ENCODE measurements at regions not wholly inside any gene's neighbourhood (a gene's known extent, or its start where the extent isn't known, plus 50 kb on each side); places are given as distances from the start of the nearest gene placed in this dataset.

GRCh38 chr12:42733911-42734310 lies 144.4 kb upstream of the PRICKLE1 start:
- FAIRE-seq = no peak
- no peak overlapping the region for H3K9ac ChIP-seq (ENCODE audit: control insufficient read depth, insufficient read depth, low read length)
- H4K20me1 ChIP-seq (ENCODE audit: control insufficient read depth, insufficient read depth) = no peaks in the 10 kb centered on the region
- ChIA-PET RAD21 (ENCODE audit: unreplicated experiment) (no interaction called here), POLR2A (no interaction called here), CTCF (no interaction called here), SMC1A (ENCODE audit: uncharacterized antibody, unreplicated experiment) (interaction anchor here (0.6 kb wide), 1 partner anchor 189 kb away, joined by 3 read pairs; no protein-coding TSS in a partner anchor)
- no peaks in the 10 kb centered on the region for H3K79me2 ChIP-seq (ENCODE audit: control insufficient read depth, insufficient read depth, low read length)
- H3K4me2 ChIP-seq (ENCODE audit: control insufficient read depth, insufficient read depth) = no peak overlapping the region
- 3% methylated on average over 3 of the region's 3 CpGs for WGBS (ENCODE audit: insufficient coverage, insufficient replicate concordance, low lambda C conversion rate, missing lambda C conversion rate)
- no peaks in the 10 kb centered on the region; a peak in 1 of 4 replicates for H3K27me3 ChIP-seq (replicated peaks in 1 of 2; ENCODE audit: control insufficient read depth in 2 of 2, insufficient read depth in 2 of 2, low read length in 1 of 2)
- intact Hi-C loops (cut with micrococcal nuclease; ENCODE audit: unreplicated experiment) = no loop called here
- H3K27ac ChIP-seq (ENCODE audit: control insufficient read depth, insufficient read depth) = no peak overlapping the region
- TF ChIP-seq NR2C1 (IDR thresholded peaks at IDR 0.05) (no peak), ATF7 (IDR thresholded peaks at IDR 0.05; ENCODE audit: low read depth) (no peak), STAT1 (conservative IDR thresholded peaks at IDR 0.05) (no peak), ZNF24 (IDR thresholded peaks at IDR 0.05) (no peak), NKRF (conservative IDR thresholded peaks at IDR 0.05) (no peak), HDAC2 (IDR thresholded peaks at IDR 0.05) (no peak), BCL3 (IDR thresholded peaks at IDR 0.05; ENCODE audit: borderline replicate concordance, insufficient read depth, low read depth, low read length, poor library complexity, severe bottlenecking) (no peak), HCFC1 (IDR thresholded peaks at IDR 0.05; ENCODE audit: low read length) (no peak), SP1 (IDR thresholded peaks at IDR 0.05; ENCODE audit: low read depth, low read length) (no peak), ZNF622 (IDR thresholded peaks at IDR 0.05) (no peak), CBFB (IDR thresholded peaks at IDR 0.05; ENCODE audit: low read depth) (no peak), SUZ12 (IDR thresholded peaks at IDR 0.05; ENCODE audit: unreplicated experiment) (no peak), SIN3A (IDR thresholded peaks at IDR 0.05; ENCODE audit: low read depth, low read length) (no peak)
- DNase-seq (ENCODE audit: low read depth, low spot score) = no peak
- no peaks in the 10 kb centered on the region for H3K36me3 ChIP-seq (ENCODE audit: control insufficient read depth in 2 of 2, insufficient read depth in 2 of 2, low read length in 1 of 2)
- in situ Hi-C loops (cut with MboI) = no loop called here
- H3K9me3 ChIP-seq (replicated peaks; ENCODE audit: control insufficient read depth, insufficient read depth, low read length) = no peaks in the 10 kb centered on the region
- H2AFZ ChIP-seq (ENCODE audit: control insufficient read depth, low read depth, low read length) = no peak overlapping the region
- no peak overlapping the region for H3K4me3 ChIP-seq
- H3K4me1 ChIP-seq (ENCODE audit: control insufficient read depth, insufficient read depth, low read length) = no peaks in the 10 kb centered on the region
- BruUV-seq (replicated peaks) = no TSS peak
- no peak for ATAC-seq

Data from GM12878 (cell line).